DMS 273 (cell line): ENCODE measurements at regions not wholly inside any gene's neighbourhood (a gene's known extent, or its start where the extent isn't known, plus 50 kb on each side); places are given as distances from the start of the nearest gene placed in this dataset.
"Not testable (repeated sequence)": the region's sequence is repeated elsewhere in the genome, so short reads cannot be mapped to it uniquely, and the experiment has no call there.

Experiments
- DNase-seq: peaks from one replicate; lab custom pipeline; 2025; ENCODE audit not compliant: unreplicated experiment; lab: John Stamatoyannopoulos, UW

DNA sequence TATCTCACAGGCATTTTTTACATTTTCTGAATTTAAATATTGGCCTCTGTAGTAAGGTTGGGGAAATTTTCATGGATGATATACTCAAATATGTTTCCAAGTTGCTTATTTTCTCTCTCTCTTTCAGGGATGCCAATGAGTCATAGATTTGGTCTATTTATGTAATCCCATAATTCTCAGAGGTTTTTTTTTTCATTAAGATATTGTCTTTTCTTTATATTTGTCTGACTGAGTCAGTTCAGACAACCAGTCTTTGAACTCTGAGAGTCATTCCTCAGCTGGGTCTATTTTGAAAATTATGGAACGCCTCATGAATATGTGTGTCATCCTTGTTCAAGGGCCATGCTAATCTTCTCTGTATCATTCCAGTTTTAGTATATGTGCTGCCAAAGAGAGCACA lies 223.2 kb downstream of the PCSK1 start:
- DNase-seq = no peak

GRCh38 chr5:96207420-96207819 lies 225.6 kb downstream of the PCSK1 start:
- peak; percentile 4 for DNase-seq

- DNase-seq = no peak
Observed at GRCh38 chr5:96203761-96204160, 229.3 kb downstream of the PCSK1 start.

GRCh38 chr5:96201503-96201902 lies 231.5 kb downstream of the PCSK1 start:
- DNase-seq = no peak

DNA sequence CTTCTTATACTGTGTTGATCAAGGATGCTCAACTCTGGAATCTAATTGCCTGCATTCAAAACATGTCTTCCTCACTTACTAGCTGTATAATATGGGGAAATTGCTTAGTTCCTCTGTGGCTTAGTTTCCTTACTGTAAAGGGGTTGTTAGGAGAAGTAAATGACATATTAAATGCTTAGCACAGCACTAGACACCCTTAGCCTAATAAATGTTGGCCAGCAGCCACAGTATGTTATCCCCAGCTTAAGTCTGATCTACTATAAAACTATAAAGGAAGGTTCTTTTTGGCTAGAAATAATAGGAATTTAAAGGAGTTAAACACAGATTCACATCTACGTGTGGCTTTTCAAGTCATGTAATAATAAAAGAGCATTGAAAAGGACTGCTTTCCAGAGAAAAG lies 232.4 kb downstream of the PCSK1 start:
- DNase-seq = no peak

DNA sequence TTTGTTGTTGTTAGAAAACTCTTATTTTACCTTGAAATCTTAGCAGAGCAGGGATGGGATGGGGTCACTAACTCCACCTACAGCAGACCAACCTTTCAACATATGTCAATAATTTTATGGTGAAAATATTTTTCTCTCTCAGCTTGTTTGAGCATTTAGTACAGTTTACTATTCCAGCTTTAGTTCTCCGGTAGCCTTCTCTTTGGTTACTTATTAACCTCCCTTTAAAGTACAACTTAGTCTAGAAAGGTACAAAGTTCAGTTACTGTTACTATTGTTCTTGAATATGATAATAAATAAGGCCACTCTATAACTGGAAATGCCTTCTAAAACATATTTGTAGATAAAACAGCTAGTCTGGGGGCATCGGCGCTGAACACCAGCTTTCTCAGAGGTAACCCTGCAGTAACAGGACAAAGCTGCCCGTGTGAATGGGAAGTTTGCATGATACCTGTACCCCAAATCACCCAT lies 233.3 kb downstream of the PCSK1 start:
- no peak for DNase-seq

- DNase-seq = no peak
Observed at GRCh38 chr5:96198356-96199058, 234.5 kb downstream of the PCSK1 start.

DNA sequence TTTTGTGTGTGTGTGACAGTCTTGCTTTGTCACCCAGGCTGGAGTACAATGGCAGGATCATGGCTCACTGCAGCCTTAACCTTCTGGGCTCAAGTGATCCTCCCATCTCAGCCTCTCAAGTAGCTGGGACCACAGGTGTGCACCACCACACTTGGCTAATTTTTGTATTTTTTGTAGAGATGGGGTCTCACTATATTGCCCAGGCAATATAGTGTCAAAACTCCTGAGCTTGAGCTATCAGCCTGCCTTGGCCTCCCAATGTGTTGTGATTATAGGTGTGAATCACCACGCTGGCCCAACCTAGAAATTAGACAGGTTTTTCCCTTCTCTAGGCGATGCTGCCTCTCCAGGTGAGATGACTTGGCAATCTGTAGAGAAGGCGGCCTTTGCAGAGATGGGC lies 235.3 kb downstream of the PCSK1 start:
- DNase-seq = not testable (repeated sequence)

GRCh38 chr5:96197347-96197746 lies 235.7 kb upstream of the ELL2 start:
- no peak for DNase-seq

DNA sequence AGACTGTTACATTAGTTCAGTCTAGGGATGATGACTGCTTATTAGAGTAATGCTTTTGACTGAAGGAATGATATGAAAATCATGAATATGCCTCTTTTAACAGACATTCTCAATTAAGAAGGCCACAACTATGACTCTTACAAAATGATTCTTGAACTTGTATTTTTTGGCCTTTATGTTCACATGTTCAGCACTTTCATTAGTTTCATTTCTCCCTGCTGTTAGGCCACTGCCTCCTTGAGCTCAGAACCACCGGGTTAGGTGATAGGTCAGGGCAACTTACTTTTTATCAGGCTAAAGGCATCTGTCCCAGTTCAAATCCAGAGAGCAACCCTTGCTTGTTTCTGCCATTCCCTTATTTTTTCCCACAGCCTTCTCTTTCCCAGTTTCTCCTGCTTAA lies 235.2 kb upstream of the ELL2 start:
- no peak for DNase-seq

DNA sequence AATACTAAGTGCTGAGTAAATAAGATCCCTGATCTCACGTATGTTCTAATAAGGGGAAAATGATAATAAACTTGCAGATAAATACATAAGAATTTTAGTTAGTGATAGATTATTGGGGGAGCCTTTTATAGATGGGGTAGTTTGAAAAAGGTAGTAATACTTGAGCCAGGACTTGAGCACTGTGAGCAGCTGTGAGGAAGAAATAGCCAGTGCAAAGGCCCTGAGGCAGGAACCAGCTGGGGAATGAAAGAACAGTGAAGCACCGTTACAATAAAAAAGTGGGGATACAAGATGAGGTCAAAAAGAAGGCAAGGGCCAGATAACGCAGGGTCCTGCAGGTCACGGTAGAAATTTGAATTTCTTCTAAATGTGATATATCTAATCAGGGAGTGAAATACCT lies 234.8 kb upstream of the ELL2 start:
- no peak for DNase-seq

DNA sequence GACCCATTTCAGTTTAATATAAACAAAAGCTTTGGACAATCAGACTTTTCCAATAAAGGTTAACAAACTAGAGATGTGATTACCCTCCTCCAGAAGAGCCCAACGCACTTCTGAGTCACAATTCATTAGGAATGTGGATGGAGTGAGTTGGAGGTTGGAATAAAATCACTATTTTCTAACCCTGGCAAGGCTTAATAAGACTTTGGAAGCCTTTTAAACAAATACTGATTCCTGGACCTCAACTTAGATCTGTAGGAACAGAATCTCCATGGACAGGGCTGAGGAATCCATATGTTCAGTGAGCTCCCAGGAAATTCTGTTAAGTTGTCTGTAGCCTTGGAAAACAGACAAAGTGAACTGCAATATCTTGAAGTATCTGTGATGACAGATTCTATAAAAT lies 233.5 kb upstream of the ELL2 start:
- no peak for DNase-seq

DNA sequence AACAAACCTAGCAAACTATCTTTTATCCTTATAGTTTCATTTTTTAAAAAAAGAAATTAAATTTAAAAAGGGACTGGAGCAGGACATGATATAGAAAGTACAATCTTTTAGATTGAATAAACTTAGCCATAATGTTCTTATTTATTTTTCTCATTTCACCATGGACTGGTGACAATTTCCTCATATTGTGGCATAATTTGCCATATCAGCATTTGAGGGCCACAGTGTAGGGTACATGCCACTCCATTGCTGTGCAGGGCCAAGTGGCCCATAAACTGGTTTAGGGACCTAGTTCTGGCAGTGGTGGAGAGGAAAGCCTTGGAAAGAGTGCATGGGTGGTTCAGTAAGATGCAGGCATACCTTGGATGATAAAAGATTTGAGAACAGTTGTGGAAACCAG lies 232.9 kb upstream of the ELL2 start:
- no peak for DNase-seq

- no peak for DNase-seq
Observed at GRCh38 chr5:96193946-96194345, 232.3 kb upstream of the ELL2 start.

- DNase-seq = no peak
Observed at GRCh38 chr5:96189987-96190386, 228.3 kb upstream of the ELL2 start.

- DNase-seq = no peak
Observed at GRCh38 chr5:96189028-96189826, 227.6 kb upstream of the ELL2 start.

DNA sequence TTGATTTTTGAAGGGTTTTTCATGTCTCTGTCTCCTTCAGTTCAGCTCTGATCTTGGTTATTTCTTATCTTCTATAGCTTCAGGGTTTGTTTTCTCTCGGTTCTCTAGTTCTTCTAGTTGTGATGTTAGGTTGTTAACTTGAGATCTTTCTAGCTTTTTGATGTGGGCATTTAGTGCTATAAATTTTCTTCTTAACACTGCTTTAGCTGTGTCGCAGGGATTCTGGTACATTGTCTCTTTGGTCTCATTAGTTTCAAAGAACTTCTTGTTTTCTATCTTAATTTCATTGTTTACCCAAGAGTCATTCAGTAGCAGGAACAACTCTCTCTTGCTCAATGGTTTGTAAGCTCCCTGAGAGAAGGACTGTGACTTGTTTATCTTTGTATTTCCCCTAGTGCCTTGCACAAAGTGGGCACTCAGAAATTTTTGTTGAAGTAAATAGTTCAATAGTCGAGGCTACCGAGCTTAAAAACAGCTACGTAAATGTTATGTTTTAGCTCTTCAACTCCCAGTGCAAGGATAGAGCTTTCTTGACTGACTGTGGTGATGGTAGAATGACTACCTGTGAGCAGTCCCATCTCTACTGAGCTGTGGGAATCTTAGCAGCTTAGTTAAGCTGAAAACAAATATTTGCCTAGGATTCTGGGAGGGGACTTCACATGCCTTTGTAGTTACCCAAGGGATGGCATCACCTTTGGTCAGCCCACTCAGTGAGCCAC lies 225.8 kb upstream of the ELL2 start:
- no peak for DNase-seq

DNA sequence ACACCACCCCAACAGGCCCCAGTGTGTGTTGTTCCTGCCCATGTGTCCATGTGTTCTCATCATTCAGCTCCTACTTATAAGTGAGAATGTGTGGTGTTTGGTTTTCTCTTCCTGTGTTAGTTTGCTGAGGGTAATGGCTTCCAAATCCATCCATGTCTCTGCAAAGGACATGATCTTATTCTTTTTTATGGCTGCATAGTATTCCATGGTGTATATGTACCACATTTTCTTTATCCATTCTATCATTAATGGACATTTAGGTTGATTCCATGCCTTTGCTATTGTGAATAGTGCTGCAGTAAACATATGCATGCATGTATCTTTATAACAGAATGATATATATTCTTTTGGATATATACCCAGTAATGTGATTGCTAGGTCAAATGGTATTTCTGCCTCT lies 222.9 kb upstream of the ELL2 start:
- DNase-seq = not testable (repeated sequence)

- DNase-seq = no peak
Observed at GRCh38 chr5:96180684-96181435, 219.2 kb upstream of the ELL2 start.

DNA sequence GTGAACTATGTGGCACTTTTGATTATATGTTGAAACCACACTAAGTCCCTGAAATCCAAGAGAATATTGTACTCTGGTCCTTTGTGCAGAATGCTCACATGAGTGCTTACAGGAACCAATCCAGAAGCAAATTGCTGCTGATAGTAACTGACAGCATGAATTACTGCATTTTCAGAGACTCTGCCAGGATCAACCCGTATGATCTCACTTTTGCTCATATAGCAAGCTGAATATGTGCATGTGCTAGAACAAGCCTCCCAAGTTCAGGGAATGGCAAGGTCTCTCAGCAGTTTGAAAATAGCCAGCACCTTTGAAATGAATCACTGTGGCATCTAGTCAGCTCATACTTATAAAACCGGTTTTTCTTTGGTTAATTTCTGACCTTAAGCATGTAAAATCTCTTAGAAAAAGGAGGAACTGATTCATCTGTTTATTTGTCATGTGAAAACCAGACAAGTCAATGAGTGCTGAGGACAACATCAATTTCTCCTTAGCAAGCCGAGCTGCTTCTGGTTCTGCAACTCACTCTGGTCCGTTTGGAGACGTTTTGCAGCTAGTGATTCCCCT lies 215.7 kb upstream of the ELL2 start:
- no peak for DNase-seq

DNA sequence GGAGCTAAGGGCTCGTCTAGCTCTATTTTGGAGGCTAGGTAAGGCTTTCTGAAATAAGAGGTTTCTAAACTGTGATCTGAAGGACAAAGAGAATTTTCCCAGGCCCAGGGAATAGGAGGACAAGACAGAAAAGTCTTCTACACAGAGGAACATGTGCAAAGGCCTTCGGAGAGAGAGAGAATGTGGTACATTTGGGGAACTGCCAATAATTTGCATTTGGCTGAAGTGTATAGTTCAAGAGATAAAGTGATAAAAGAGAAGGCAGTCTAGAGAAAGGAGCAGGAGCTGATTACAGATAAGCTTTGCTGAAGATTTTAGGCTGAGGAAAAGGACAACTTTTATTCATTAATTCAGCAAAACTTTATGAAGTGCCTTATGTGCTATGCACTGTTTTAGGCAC lies 214.4 kb upstream of the ELL2 start:
- DNase-seq = no peak
